ENCODE measurements at regions not wholly inside any gene's neighbourhood (a gene's known extent, or its start where the extent isn't known, plus 50 kb on each side); places are given as distances from the start of the nearest gene placed in this dataset.

- TF ChIP-seq CTCF (conservative IDR thresholded peaks at IDR 0.05 in 1 of 2, IDR thresholded peaks at IDR 0.05 in 1 of 2; ENCODE audit: extremely low read depth in 1 of 2, insufficient read depth in 1 of 2, low read depth in 1 of 2, low read length in 2 of 2) (peak in 1 of 2 donors; percentile 12), EZH2 (IDR thresholded peaks at IDR 0.05; ENCODE audit: borderline replicate concordance, low read length) (no peak)
Measured at GRCh38 chr1:14435368-14436023, 163.0 kb upstream of the KAZN start.

Measured in mammary epithelial cell (primary cell).